ENCODE measurements at regions not wholly inside any gene's neighbourhood (a gene's known extent, or its start where the extent isn't known, plus 50 kb on each side); places are given as distances from the start of the nearest gene placed in this dataset.

GRCh38 chr2:16322308-16323125, 343.1 kb downstream of the CYRIA start:
- in situ Hi-C loops (cut with MboI; ENCODE audit: low sequenced_read_pairs), result no loop called here

DNA sequence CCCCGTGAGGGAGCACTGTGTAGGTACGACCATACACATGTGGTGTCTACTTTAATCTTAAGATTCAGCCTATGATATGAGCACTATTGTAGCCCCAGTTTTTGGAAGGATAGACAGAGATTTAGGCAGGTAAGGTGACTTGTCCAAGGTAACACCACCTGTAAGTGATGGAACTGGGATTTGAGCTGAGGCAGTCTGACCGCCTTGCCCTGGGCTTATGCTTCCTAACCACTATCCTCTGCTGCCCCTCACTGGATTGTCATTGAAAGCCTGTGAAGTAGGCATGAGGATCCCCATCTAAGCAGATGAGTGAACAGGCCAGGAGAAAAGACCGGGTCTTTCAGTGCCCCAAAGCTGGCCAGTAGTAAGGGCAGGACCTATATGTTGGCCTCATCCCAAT, 343.8 kb downstream of the CYRIA start:
- in situ Hi-C loops (cut with MboI; ENCODE audit: low sequenced_read_pairs), result no loop called here

- in situ Hi-C loops (cut with MboI; ENCODE audit: low sequenced_read_pairs), result no loop called here
Observed at GRCh38 chr2:16321256-16321655, 344.4 kb downstream of the CYRIA start.

DNA sequence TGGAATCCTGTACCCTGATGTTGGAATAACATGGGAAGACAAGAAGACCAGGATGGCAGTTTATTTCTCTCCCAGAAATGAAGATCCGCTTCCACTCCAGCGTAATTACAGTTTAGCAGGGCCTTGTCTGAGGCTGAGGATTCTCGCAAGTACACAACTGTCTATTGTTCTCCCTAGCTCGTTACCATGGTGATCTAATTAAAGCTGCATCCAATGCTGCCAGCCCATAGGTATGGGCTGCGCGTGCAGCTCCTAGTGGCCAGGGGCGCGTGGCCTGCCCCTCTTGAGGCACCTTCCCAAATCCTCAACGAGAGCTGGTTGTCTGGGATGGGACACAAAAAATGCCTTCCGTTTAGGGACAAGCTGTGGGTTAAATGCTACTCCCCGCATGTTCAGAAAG, 344.9 kb downstream of the CYRIA start:
- in situ Hi-C loops (cut with MboI; ENCODE audit: low sequenced_read_pairs), result no loop called here

DNA sequence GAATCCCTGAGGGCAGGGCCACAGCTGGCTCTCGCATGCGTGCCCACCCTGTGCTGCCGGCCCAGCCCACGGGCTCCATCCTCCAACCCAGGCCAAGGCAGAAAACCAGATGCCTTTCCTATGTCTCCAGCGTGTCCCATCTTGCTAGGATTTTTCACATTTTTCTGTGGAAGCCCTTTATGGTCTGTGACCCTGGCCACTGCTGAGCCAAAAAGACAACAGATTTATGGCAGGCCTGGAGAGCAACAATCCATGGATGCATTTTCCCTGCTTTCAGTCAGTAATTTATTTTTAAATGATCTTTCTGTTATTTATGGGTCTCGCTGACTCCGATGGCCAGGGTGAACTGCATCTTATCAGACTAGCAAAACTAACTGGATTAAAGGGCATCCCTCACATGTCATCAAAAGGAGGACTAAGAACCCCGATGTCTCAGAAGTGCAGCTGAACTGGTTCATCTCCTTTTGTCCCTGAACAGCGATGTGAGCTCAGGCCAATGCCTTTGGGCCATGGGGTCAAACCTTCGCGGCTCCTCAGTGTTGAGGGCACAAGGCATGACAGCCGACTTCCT, 346.0 kb downstream of the CYRIA start:
- in situ Hi-C loops (cut with MboI; ENCODE audit: low sequenced_read_pairs), result no loop called here

DNA sequence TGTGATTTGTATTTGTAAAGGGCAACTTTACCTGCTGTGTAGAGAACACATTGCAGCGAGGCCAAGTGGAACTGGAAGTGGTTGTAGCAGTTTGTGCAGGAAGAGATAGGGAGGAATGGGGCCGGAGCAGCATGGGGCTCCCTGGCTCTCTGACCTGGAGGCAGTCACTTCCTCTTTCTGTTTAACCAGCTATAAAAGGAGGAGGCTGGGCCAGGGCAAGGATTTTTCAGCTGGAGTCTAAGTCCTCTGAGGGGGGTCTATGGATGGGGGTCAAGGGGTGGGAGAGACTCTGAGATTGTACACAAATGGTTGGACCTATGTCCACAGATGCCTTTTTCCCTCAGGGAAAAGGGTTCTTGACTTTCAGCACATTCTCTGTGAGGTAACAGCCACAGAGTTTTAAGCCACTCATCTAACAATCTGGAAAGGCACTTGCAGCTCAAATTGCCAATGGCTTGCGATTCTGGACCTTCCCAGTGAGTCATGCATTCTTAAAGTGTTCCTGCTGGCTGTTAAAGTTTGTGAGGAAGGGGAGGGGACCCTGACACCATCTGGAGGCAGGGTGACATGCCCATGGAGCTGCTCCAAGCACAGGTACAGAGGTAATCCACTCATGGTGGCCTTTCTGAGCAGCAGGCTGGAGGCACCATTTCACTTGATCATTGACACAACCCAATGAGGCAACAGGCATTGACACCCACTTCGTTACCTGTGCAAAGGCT, 347.0 kb downstream of the CYRIA start:
- in situ Hi-C loops (cut with MboI; ENCODE audit: low sequenced_read_pairs), result no loop called here

DNA sequence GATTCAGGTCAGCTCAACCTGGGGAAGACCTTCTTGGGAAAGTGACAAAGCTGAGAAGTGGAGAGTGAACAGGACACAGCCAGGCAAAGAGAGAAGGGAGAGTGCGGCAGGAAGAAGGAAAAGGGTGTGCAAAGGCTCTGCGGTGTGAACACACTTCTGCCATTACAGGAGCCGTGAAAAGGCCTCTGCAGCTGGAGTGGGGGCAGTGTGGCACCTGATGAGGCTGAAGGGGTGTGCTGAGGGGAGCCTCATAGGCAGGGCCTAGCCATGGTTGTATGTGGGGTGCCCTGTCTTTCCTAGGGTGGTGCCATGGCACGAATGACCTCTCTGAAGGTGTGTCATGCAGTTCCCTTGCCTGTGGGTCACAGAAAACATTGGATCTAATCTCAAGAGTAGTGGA, 347.6 kb downstream of the CYRIA start:
- in situ Hi-C loops (cut with MboI; ENCODE audit: low sequenced_read_pairs), result no loop called here

DNA sequence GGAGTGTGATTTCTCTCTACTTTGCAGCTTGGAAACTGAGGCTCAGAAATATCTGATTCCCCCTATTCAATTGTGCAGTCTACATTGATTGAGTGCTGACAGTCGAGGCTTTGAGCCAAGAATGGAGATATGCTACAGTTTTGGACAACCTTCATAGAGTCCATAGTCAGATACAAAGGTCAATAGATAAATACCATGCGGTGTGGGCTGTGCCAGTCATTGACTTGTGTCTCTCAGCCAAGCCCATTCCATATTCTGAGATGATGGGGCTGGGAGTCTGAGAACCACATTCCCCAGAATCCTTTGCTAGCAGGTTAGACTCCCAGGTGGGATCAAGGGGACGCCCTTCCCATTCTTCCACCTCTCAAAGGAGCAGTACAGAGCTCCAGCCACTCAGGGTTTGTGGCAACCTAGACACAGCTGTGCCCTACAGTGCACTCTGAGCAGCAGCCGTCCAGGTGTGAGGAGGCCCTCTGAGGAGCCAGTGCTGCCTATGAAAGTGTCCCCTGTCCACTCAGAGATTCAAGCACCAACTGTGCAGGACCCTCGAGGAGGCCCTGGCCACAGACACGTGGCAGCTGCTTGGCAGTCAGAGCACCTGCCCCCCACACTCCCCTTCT, 348.3 kb downstream of the CYRIA start:
- in situ Hi-C loops (cut with MboI; ENCODE audit: low sequenced_read_pairs), result no loop called here

GRCh38 chr2:16316456-16317210, 349.0 kb downstream of the CYRIA start:
- in situ Hi-C loops (cut with MboI; ENCODE audit: low sequenced_read_pairs), result no loop called here

- in situ Hi-C loops (cut with MboI; ENCODE audit: low sequenced_read_pairs), result no loop called here
Observed at GRCh38 chr2:16315908-16316307, 349.7 kb downstream of the CYRIA start.

DNA sequence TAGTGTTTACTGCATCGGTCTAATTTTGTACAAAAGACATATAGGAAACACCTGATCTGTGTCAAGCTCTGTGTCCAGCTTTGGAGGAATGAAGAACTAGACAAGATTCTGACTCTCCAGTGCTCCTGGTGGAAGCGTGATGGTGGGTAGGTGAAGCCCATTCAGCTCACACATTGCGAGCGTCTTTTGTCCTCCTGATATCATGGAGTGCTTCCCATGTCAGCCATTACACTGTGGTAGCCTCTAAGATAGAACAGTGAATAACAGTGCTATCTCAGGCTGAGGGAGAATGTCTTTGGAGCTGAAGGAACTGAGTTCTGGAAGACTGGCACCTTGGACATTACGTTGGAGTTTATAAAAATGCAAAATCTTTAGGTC, 350.2 kb downstream of the CYRIA start:
- in situ Hi-C loops (cut with MboI; ENCODE audit: low sequenced_read_pairs), result no loop called here

- in situ Hi-C loops (cut with MboI; ENCODE audit: low sequenced_read_pairs), result no loop called here
Observed at GRCh38 chr2:16314691-16315457, 350.8 kb downstream of the CYRIA start.

DNA sequence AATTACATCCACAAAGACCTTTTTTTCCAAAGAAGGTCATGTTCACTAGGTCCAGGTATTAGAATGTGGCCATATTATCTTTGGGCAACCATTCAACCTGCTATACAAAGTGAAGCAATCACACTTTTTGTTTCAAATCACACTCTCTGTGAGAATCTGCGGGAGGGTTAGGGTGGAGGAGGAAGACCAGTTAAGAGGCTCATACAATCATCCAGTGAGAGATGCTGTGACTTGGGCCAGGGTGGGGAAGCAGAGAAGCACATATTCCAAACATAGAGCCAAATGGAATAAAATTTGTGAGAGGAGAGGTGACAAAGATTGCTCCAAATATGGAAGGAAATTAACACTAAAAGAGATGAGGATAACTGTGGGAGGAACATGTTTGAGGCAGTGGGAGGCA, 351.6 kb downstream of the CYRIA start:
- in situ Hi-C loops (cut with MboI; ENCODE audit: low sequenced_read_pairs), result no loop called here

DNA sequence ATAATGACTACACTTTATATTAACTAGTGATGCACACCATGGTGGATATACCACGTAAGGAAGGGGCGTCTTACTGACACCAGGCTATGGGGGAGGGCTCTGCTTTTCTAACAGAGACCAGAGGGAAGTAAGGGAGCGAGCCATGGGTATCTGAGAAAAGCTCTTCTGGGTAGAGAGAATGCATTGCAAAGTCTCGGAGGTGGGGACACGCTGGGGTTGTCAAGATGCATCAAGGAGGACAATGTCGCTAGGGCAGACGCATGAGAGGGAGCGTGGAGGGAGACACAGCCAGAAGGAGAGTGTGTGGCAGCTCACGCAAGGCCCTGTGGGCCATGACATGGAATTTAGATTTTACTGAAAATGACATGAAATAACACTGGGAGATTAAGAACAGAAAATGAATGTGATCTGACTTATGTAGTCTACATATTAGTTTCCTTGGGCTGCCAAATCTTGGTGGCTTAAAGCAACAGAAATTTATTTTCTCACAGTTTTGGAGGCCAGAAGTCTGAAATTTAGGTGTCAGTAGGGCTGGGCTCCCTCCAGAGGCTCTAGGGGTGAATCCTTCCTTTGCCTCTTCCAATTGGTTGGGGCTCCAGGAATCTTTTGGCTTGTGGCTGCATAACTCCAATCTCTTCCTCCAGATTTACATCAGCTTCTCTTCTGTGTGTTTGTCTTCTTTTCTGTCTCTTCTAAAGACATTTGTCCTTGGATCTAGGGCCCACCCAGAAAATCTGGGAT, 352.2 kb downstream of the CYRIA start:
- in situ Hi-C loops (cut with MboI; ENCODE audit: low sequenced_read_pairs), result no loop called here

- in situ Hi-C loops (cut with MboI; ENCODE audit: low sequenced_read_pairs), result no loop called here
Observed at GRCh38 chr2:16312771-16313170, 352.9 kb downstream of the CYRIA start.

DNA sequence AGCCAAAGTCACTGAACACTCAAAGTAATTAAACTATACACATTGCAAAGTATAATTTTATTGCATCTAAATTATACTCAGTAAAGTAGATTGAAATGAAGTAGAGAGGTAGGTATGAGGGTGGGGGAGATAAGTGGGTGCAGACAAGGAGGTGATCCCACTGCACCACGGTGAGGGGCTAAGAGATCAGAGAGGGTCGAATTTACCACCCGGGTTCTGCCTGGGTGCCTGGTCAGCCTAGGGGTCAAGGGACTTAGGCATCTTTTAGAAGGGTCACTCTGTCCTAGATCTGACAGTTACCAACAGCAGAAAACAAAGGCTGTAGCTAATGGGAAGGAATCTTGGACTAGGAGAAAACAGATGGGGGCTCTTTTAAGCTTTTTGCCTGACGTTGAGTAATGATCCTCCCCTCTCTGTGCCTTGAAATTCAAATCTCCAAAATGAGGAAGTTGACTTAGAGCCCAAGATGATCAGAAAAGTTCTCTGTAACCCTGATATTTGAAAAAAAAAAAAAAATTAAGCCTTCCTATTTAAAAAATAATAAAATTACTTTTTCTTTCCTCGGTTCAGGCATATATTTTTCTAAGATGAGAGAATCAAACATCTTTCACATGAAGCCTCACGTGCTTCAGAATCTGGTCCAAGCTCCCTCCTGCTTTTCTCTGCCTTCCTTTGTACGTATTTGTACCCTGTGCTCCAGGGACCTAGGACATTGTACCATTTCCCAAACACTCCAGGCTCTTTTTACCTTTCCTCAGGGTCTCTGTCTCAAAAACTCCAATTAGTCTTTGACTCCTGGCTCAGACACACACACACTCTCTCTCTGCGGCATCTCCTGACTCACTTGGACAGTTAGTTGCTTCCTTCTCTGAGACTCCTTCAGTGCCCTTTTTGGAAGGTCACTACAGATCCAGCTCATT, 353.9 kb downstream of the CYRIA start:
- in situ Hi-C loops (cut with MboI; ENCODE audit: low sequenced_read_pairs), result no loop called here

GRCh38 chr2:16308816-16309215, 356.8 kb downstream of the CYRIA start:
- in situ Hi-C loops (cut with MboI; ENCODE audit: low sequenced_read_pairs), result no loop called here

DNA sequence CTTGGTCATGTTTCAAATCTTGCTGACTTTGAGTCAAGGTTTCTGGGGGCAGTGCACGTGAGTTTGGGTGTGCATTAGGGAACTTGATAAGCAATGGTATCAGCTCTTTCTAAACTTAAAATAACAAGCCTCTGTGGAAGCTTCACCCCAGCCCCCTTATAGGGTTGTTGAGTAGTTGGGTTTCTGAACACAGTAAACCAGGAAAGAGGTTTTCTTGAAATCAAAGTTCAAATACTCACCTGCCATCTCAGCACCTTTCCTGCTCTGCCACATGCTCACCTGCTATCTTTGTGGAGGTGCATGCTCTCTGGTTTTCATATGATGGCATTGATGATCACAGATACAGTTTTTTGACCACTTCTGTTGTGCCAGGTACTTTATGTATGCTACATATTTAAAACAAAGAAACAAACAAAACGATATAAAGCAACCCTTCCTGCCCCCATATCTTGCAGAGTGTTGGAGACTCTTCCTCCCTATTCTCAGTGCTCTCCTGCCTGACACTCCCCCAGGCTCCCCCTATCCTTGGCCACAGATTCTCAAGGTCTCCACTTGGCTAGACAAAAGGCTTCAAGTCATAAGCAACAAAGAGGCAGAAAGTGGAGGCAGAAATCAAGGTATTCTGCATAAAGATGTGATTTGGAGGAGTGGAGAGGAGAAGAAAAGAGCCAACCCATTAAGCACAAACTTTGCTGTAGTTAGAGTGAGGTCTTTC, 360.6 kb downstream of the CYRIA start:
- in situ Hi-C loops (cut with MboI; ENCODE audit: low sequenced_read_pairs), result no loop called here
